Adrenal gland (tissue), 9 donors: ENCODE measurements at regions not wholly inside any gene's neighbourhood (a gene's known extent, or its start where the extent isn't known, plus 50 kb on each side); places are given as distances from the start of the nearest gene placed in this dataset.
"Not testable (repeated sequence)": the region's sequence is repeated elsewhere in the genome, so short reads cannot be mapped to it uniquely, and the experiment has no call there.

Experiments used
- DNase-seq, 7 donors: peaks; one replicate each; pipeline ENCODE4 v3.0.0-alpha.2; 2019 to 2020
- H3K27ac ChIP-seq, 5 donors: fragments of 200-600 bp; sonication (generic) in 4 of 5; 1 replicate in 3 of 5; 2 replicates in 2 of 5; pipeline versions ENCODE4 v1.5.1 to v1.8.0; 2016 to 2020; ENCODE audit warnings: mild to moderate bottlenecking in 1 of 5
- H3K27me3 ChIP-seq: fragments of 200-600 bp; 2 replicates; pipeline ENCODE4 v1.8.0; 2021
- H3K36me3 ChIP-seq, 2 donors: fragments of 200-600 bp; replicated peaks in 1 of 2; 1 replicate in 1 of 2; 2 replicates in 1 of 2; pipeline versions ENCODE4 v1.5.1 to v1.8.0; 2018 to 2022
- H3K4me1 ChIP-seq, 2 donors: fragments of 200-600 bp; replicated peaks in 1 of 2; 1 replicate in 1 of 2; 2 replicates in 1 of 2; pipeline versions ENCODE4 v1.5.1 to v1.8.0; 2018 to 2021
- H3K4me3 ChIP-seq, 4 donors: fragments of 200-600 bp; sonication (generic) in 3 of 4; one replicate each; pipeline ENCODE4 v1.5.1; 2016 to 2018
- H3K9me3 ChIP-seq, 3 donors: fragments of 200-600 bp; sonication (generic) in 1 of 3; replicated peaks in 1 of 3; 1 replicate in 2 of 3; 2 replicates in 1 of 3; pipeline versions ENCODE4 v1.5.1 to v1.8.0; 2016 to 2021
- WGBS, 4 donors: extraction: QIAGEN DNeasy Blood & Tissue Kit in 2 of 4; methylation state at CpG; one replicate each; pipeline versions ENCODE4 v1.1.5 to v1.1.7; 2013 to 2017; 5-methylcytosine and 5-hydroxymethylcytosine counted together
- intact Hi-C, 2 donors: fragments of 100-400 bp; cut with DNase I; formaldehyde crosslinking; loops; one replicate each; pipeline versions ENCODE4 v1.14.1 to v1.15.0; 2022 to 2023
- donor health status: healthy with polysubstance abuse.
- donor health status: Bipolar disorder and iron deficiency.
- donor health status: DM: yes; HTN: yes; CAD: no.
- donor health status: DM: no; HTN: no; CAD: no.
- donor health status: DM: no; HTN: no; CAD: no.

DNA sequence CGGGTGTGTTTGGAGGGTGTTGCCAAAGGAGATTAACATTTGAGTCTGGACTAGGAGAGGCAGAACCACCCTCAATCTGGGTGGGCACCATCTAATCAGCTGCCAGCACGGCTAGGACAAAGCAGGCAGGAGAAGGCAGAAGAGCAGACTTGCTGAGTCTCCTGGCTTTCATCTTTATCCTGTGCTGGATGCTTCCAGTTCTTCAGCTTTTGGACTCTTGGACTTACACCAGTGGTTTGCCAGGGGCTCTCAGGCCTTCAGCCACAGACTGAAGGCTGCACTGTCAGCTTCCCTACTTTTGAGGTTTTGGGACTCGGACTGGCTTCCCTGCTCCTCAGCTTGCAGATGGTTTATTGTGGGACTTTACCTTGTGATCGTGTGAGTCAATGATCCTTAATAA lies 70.4 kb upstream of the AGAP9 start:
- 60 to 88% (median 81%) methylated on average over 2 of the region's 4 CpGs for WGBS, 4 donors
- H3K4me3 ChIP-seq, H3K27me3 ChIP-seq, H3K27ac ChIP-seq, H3K4me1 ChIP-seq, intact Hi-C loops, H3K36me3 ChIP-seq, DNase-seq, H3K9me3 ChIP-seq: not testable (repeated sequence)

DNA sequence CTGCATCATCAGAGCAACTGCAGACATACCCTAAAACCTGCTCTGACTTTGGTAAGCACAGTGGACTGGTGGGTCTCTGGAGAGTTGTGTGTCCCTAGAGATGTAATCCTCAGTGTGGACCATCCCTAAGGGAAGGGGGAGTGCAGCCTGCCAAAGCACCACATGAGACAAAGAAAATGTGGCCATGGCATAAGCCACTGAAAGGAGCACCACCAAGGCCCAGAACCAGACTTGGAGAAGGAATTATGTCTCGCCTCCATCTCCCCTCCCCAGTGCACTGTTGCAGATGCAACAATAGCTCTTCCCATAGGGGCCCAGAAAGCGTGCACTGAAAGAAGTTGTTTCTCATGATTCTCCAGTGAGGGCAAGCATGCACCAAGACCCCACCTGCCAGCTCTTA lies 69.7 kb upstream of the AGAP9 start:
- H3K4me3 ChIP-seq, H3K9me3 ChIP-seq, H3K36me3 ChIP-seq, H3K27ac ChIP-seq, H3K27me3 ChIP-seq, DNase-seq, H3K4me1 ChIP-seq, intact Hi-C loops: not testable (repeated sequence)
- WGBS, 4 donors: 82 to 89% (median 85%) methylated on average over 2 of the region's 2 CpGs

DNA sequence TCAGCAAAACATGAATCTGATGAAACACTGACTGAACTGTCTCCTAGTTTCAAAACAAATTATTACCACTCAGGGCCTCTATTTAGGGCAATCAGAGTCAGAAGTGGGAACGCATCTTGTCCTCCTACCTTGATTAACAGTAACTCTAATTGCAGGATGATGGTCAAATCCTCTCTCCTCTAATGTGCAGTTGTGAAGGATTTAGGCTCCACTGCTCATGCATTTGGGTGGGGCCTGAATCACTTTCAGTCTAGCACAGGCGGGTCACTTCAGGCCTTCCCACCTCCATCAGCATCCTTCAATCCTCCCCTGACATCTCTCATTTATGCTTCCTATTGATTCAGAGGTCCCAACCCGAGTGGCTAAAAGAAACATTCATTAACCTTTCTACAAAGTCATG lies 67.5 kb upstream of the AGAP9 start:
- H3K27me3 ChIP-seq, H3K4me1 ChIP-seq, H3K4me3 ChIP-seq, H3K36me3 ChIP-seq, DNase-seq, H3K27ac ChIP-seq, H3K9me3 ChIP-seq, intact Hi-C loops: not testable (repeated sequence)
- 63 to 87% (median 82%) methylated on average over 2 to 3 of the region's 3 CpGs for WGBS, 4 donors

DNA sequence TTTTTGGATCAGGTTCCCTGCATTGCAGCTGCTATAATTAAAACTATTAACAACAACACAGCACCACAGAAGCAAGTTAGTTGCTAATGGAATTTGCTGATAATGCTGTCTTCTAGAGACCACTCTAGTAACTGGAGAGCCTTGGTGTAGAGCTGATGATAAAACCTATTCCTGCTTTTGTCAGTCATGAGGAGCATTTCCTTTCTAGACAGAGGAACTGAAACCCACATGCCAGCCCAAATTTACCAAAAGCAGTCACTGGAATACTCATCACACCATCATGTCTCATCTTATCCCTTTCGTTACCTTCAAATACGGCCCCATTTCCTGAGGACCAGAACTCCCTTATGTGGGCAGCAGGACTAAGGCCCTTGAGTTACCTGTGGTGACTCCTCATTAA lies 67.1 kb upstream of the AGAP9 start:
- DNase-seq, H3K4me3 ChIP-seq, H3K27me3 ChIP-seq, H3K4me1 ChIP-seq, H3K36me3 ChIP-seq, H3K27ac ChIP-seq, H3K9me3 ChIP-seq, intact Hi-C loops: not testable (repeated sequence)
- 78 to 88% methylated on average over 2 of the region's 2 CpGs; no CpG with 5 or more reads in 2 of the 4 donors for WGBS, 4 donors

DNA sequence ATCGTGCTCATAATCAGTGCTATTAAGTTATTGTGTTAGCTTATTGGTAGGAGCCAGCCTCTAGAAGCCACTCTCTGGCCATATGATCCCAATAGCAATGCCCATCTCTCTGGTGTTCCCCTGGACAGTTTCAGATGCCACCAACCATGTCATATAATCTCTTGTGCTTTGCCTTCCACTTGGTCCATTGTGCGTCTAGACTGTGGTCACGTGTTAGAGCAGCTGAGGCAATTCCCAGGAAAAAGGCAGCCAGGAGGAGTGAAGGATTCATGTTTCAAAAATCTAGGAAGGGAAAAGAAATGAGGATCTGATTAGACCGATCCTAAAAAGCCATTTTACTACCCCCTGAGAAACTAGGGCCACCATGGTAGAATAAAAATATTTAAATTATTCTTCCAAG lies 58.6 kb upstream of the AGAP9 start:
- WGBS, 4 donors: 87 to 97% (median 92%) methylated on average over 3 of the region's 4 CpGs
- DNase-seq, H3K4me3 ChIP-seq, H3K27ac ChIP-seq, H3K9me3 ChIP-seq, H3K36me3 ChIP-seq, H3K27me3 ChIP-seq, intact Hi-C loops, H3K4me1 ChIP-seq: not testable (repeated sequence)

DNA sequence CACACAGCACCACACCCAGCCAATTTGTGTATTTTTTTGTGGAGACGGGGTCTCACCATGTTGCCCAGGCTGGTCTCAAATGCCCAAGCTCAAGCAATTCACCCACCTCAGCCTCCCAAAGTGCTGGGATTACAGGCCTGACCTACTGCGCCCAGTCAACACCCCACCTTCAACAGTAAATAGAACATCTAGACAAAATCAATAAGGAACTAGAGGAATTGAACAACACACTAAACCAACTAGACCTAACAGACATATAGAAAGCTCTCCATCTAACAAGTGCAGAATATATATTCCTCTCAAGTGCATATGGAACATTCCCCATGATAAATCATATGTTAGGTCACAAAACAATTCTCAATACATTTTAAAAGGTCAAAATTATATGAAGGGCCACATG lies 56.6 kb upstream of the AGAP9 start:
- H3K27ac ChIP-seq, H3K36me3 ChIP-seq, H3K4me1 ChIP-seq, intact Hi-C loops, DNase-seq, H3K9me3 ChIP-seq, H3K27me3 ChIP-seq, H3K4me3 ChIP-seq: not testable (repeated sequence)
- WGBS, 4 donors: 100% methylated on average over 1 of the region's 2 CpGs; no CpG with 5 or more reads in 2 of the 4 donors

DNA sequence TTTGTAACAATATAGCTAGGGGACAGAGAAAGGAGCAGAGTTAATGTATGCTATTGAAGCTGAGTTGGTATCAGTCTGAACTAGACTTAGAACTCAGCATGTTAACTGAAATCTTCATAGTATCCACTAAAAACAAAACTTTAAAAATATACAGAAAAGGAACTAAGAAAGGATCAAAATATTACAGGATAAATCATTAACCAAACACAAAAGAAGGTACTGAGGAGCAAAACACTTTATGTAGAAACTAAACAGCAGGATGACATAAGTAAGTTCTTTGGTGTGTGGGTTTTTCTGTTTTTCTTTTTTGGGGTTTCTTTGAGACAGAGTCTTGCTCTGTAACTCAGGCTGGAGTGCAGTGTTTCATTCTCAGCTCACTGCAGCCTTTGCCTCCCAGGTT lies 55.1 kb upstream of the AGAP9 start:
- H3K4me1 ChIP-seq, intact Hi-C loops, DNase-seq, H3K4me3 ChIP-seq, H3K27me3 ChIP-seq, H3K27ac ChIP-seq, H3K36me3 ChIP-seq, H3K9me3 ChIP-seq: not testable (repeated sequence)
